Activated naive CD8-positive, alpha-beta T cell (primary cell): ENCODE measurements at regions not wholly inside any gene's neighbourhood (a gene's known extent, or its start where the extent isn't known, plus 50 kb on each side); places are given as distances from the start of the nearest gene placed in this dataset.

Experiments used
- H3K27ac Mint-ChIP-seq: one replicate; pipeline ENCODE4 v1.8.0; 2021; ENCODE audit warnings: mixed read lengths
- H3K27me3 Mint-ChIP-seq: one replicate; pipeline ENCODE4 v1.8.0; 2021; ENCODE audit warnings: mixed read lengths
- H3K36me3 Mint-ChIP-seq: one replicate; pipeline ENCODE4 v1.8.0; 2021; ENCODE audit warnings: mixed read lengths
- H3K4me1 Mint-ChIP-seq: one replicate; pipeline ENCODE4 v1.8.0; 2021; ENCODE audit warnings: low read depth, mixed read lengths
- H3K4me3 Mint-ChIP-seq: one replicate; pipeline ENCODE4 v1.8.0; 2021; ENCODE audit warnings: mild to moderate bottlenecking, mixed read lengths
- H3K9me3 Mint-ChIP-seq: one replicate; pipeline ENCODE4 v1.8.0; 2021; ENCODE audit warnings: low read depth, mixed read lengths

GRCh38 chr6:37100745-37101144 lies 69.2 kb upstream of the PIM1 start:
- Mint-ChIP-seq H3K9me3 (no peaks in the 10 kb centered on the region), H3K27me3 (no peaks in the 10 kb centered on the region), H3K36me3 (no peaks in the 10 kb centered on the region), H3K27ac (no peak overlapping the region), H3K4me1 (peaks cover 19% of the 10 kb centered on the region), H3K4me3 (no peak overlapping the region)

- Mint-ChIP-seq H3K36me3 (no peaks in the 10 kb centered on the region), H3K27ac (no peak overlapping the region), H3K4me3 (peak overlapping the region; percentile 51), H3K9me3 (no peaks in the 10 kb centered on the region), H3K4me1 (peaks cover 20% of the 10 kb centered on the region), H3K27me3 (no peaks in the 10 kb centered on the region)
Observed at GRCh38 chr6:37101991-37102298, 68.0 kb upstream of the PIM1 start.

- H3K9me3 Mint-ChIP-seq: no peaks in the 10 kb centered on the region
- no peaks in the 10 kb centered on the region for H3K36me3 Mint-ChIP-seq
- no peak overlapping the region for H3K27ac Mint-ChIP-seq
- H3K27me3 Mint-ChIP-seq: no peaks in the 10 kb centered on the region
- H3K4me1 Mint-ChIP-seq: peaks cover 20% of the 10 kb centered on the region
- H3K4me3 Mint-ChIP-seq: peak overlapping the region; percentile 74
Observed at GRCh38 chr6:37102299-37103168, 67.4 kb upstream of the PIM1 start.

- no peak overlapping the region for H3K27ac Mint-ChIP-seq
- no peaks in the 10 kb centered on the region for H3K27me3 Mint-ChIP-seq
- H3K36me3 Mint-ChIP-seq: no peaks in the 10 kb centered on the region
Observed at GRCh38 chr6:37103169-37104039, 66.5 kb upstream of the PIM1 start.

GRCh38 chr6:37104824-37105147 lies 65.2 kb upstream of the PIM1 start:
- H3K27me3 Mint-ChIP-seq: no peaks in the 10 kb centered on the region
- H3K4me3 Mint-ChIP-seq: no peak overlapping the region
- H3K36me3 Mint-ChIP-seq: no peaks in the 10 kb centered on the region
- no peaks in the 10 kb centered on the region for H3K9me3 Mint-ChIP-seq
- H3K27ac Mint-ChIP-seq: no peak overlapping the region
- peaks cover 20% of the 10 kb centered on the region for H3K4me1 Mint-ChIP-seq

More at GRCh38 chr6:37103169-37104039, 66.5 kb upstream of the PIM1 start:
- Mint-ChIP-seq H3K4me3 (peak overlapping the region; percentile 74), H3K4me1 (peaks cover 20% of the 10 kb centered on the region), H3K9me3 (no peaks in the 10 kb centered on the region)

GRCh38 chr6:37105148-37106050 lies 64.6 kb upstream of the PIM1 start:
- no peak overlapping the region for H3K27ac Mint-ChIP-seq
- peaks cover 20% of the 10 kb centered on the region for H3K4me1 Mint-ChIP-seq
- H3K36me3 Mint-ChIP-seq: no peaks in the 10 kb centered on the region
- no peak overlapping the region for H3K4me3 Mint-ChIP-seq
- no peaks in the 10 kb centered on the region for H3K27me3 Mint-ChIP-seq
- H3K9me3 Mint-ChIP-seq: no peaks in the 10 kb centered on the region

GRCh38 chr6:37106051-37106363 lies 63.9 kb upstream of the PIM1 start:
- H3K4me3 Mint-ChIP-seq: no peak overlapping the region
- no peaks in the 10 kb centered on the region for H3K9me3 Mint-ChIP-seq
- H3K27me3 Mint-ChIP-seq: no peaks in the 10 kb centered on the region
- H3K27ac Mint-ChIP-seq: no peak overlapping the region
- H3K36me3 Mint-ChIP-seq: no peaks in the 10 kb centered on the region
- peaks cover 20% of the 10 kb centered on the region for H3K4me1 Mint-ChIP-seq

- Mint-ChIP-seq H3K4me1 (peaks cover 20% of the 10 kb centered on the region), H3K36me3 (no peaks in the 10 kb centered on the region), H3K27ac (peak overlapping the region; percentile 22), H3K27me3 (no peaks in the 10 kb centered on the region), H3K4me3 (no peak overlapping the region), H3K9me3 (no peaks in the 10 kb centered on the region)
Observed at GRCh38 chr6:37106554-37106953, 63.4 kb upstream of the PIM1 start.

- Mint-ChIP-seq H3K27ac (no peak overlapping the region), H3K9me3 (no peaks in the 10 kb centered on the region)
Observed at GRCh38 chr6:37106982-37107491, 62.9 kb upstream of the PIM1 start.

GRCh38 chr6:37109714-37110499 lies 60.0 kb upstream of the PIM1 start:
- H3K4me3 Mint-ChIP-seq: no peak overlapping the region
- no peaks in the 10 kb centered on the region for H3K27me3 Mint-ChIP-seq
- no peak overlapping the region for H3K27ac Mint-ChIP-seq

More at GRCh38 chr6:37106982-37107491, 62.9 kb upstream of the PIM1 start:
- Mint-ChIP-seq H3K27me3 (no peaks in the 10 kb centered on the region), H3K4me1 (peaks cover 17% of the 10 kb centered on the region), H3K4me3 (no peak overlapping the region), H3K36me3 (no peaks in the 10 kb centered on the region)

GRCh38 chr6:37110500-37111461 lies 59.2 kb upstream of the PIM1 start:
- H3K4me3 Mint-ChIP-seq: no peak overlapping the region
- no peaks in the 10 kb centered on the region for H3K9me3 Mint-ChIP-seq
- H3K27ac Mint-ChIP-seq: no peak overlapping the region
- H3K36me3 Mint-ChIP-seq: no peaks in the 10 kb centered on the region
- no peaks in the 10 kb centered on the region for H3K27me3 Mint-ChIP-seq
- H3K4me1 Mint-ChIP-seq: peaks cover 1% of the 10 kb centered on the region

More at GRCh38 chr6:37109714-37110499, 60.0 kb upstream of the PIM1 start:
- no peaks in the 10 kb centered on the region for H3K36me3 Mint-ChIP-seq
- no peaks in the 10 kb centered on the region for H3K9me3 Mint-ChIP-seq
- peaks cover 1% of the 10 kb centered on the region for H3K4me1 Mint-ChIP-seq

- no peaks in the 10 kb centered on the region for H3K4me1 Mint-ChIP-seq
- no peaks in the 10 kb centered on the region for H3K9me3 Mint-ChIP-seq
- H3K4me3 Mint-ChIP-seq: no peak overlapping the region
- H3K27me3 Mint-ChIP-seq: no peaks in the 10 kb centered on the region
- H3K27ac Mint-ChIP-seq: no peak overlapping the region
- H3K36me3 Mint-ChIP-seq: no peaks in the 10 kb centered on the region
Observed at GRCh38 chr6:37113976-37114375, 56.0 kb upstream of the PIM1 start.

GRCh38 chr6:37114612-37115011 lies 55.3 kb upstream of the PIM1 start:
- H3K36me3 Mint-ChIP-seq: no peaks in the 10 kb centered on the region
- no peak overlapping the region for H3K4me3 Mint-ChIP-seq
- no peaks in the 10 kb centered on the region for H3K9me3 Mint-ChIP-seq
- no peaks in the 10 kb centered on the region for H3K27me3 Mint-ChIP-seq
- H3K27ac Mint-ChIP-seq: no peak overlapping the region
- H3K4me1 Mint-ChIP-seq: peaks cover 2% of the 10 kb centered on the region
